ENCODE measurements at regions not wholly inside any gene's neighbourhood (a gene's known extent, or its start where the extent isn't known, plus 50 kb on each side); places are given as distances from the start of the nearest gene placed in this dataset.

DNA sequence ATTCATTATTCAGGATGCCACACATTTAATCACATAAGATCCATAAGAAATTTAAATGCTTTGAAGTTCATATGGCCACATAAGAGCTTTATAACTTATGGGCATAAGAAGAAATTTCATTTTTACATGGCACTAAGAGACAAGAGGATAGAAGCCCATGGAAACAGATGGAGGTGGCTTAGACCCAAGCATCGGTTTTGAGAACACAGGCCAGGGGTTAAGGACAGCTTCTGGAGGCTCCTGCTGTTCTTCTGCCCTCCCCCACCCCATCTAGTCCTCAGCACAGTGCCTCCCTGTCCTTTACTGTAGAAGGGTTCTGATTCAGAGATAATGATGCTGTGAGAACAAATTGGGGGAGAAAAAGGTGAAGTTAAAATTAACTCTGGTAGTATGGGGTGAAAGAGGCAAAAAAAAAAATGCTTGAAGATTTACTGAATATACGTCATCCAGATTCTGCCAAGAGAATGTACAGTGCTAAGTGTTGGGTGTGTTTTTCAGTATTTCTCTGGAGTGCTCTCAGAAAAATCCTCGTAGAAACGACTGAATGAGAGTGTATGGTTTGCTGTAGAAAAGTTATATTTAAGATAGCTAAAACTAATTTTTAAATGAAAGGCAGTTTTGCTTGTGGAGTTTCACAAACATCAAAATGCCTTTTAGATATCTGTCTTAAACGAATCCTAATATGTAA lies 539.7 kb downstream of the QKI start (continued):
- TF ChIP-seq, protein P1, sequence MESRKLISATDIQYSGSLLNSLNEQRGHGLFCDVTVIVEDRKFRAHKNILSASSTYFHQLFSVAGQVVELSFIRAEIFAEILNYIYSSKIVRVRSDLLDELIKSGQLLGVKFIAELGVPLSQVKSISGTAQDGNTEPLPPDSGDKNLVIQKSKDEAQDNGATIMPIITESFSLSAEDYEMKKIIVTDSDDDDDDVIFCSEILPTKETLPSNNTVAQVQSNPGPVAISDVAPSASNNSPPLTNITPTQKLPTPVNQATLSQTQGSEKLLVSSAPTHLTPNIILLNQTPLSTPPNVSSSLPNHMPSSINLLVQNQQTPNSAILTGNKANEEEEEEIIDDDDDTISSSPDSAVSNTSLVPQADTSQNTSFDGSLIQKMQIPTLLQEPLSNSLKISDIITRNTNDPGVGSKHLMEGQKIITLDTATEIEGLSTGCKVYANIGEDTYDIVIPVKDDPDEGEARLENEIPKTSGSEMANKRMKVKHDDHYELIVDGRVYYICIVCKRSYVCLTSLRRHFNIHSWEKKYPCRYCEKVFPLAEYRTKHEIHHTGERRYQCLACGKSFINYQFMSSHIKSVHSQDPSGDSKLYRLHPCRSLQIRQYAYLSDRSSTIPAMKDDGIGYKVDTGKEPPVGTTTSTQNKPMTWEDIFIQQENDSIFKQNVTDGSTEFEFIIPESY (IDR thresholded peaks at IDR 0.05; ENCODE audit: extremely low read depth, insufficient replicate concordance, low read length), result no peak

DNA sequence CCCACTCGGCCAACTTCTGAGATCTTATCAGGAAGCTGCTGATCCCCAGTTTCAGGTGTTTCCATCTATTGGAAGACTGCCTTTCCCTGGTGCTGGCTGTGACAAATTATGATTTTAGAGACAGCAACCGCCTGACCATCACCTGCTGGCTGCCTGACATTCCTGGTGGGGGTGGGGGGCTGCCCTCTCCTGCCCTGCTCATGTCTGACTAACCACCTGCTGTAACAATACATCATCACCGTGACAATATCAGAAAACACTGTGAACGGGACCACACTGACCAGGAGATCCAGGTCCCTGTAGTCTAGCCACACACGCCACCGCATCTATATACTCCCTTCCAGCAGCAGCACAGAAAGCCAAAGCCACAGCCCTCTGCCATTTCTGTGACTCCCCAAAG lies 537.5 kb downstream of the QKI start:
- ChIA-PET CTCF (no interaction called here), POLR2A (no interaction called here), RAD21 (ENCODE audit: low non-redundant PET in 1 of 2, low total read pairs in 2 of 2, uncharacterized antibody in 2 of 2, unreplicated experiment in 2 of 2) (no interaction called here)
- Histone ChIP-seq H3K27ac (ENCODE audit: low read depth, low read length) (no peak overlapping the region), H3K4me2 (ENCODE audit: low read length) (no peak overlapping the region), H3K9ac (ENCODE audit: low read length) (no peak overlapping the region), H3K9me2 (ENCODE audit: insufficient read depth) (no peaks in the 10 kb centered on the region), H3K4me1 (ENCODE audit: control insufficient read depth in 1 of 2, insufficient read depth in 2 of 2, low read length in 2 of 2) (no peaks in the 10 kb centered on the region), H3K79me2 (ENCODE audit: insufficient read depth, low read length) (no peaks in the 10 kb centered on the region), H3K4me3 (replicated peaks in 1 of 2; ENCODE audit: low read depth in 1 of 2, low read length in 2 of 2) (no peak overlapping the region), H3K9me3 (ENCODE audit: control insufficient read depth in 1 of 2, insufficient read depth in 1 of 2, low read depth in 1 of 2, low read length in 2 of 2) (0 out of 4 replicates have a peak, but pooled peaks cover 0 to 3% of the 10 kb centered on the region in 2 experiments), H2AFZ (ENCODE audit: low read depth, low read length, poor library complexity, severe bottlenecking) (no peak overlapping the region), H4K20me1 (ENCODE audit: insufficient read depth) (no peaks in the 10 kb centered on the region), H3K36me3 (ENCODE audit: control insufficient read depth in 1 of 2, insufficient read depth in 2 of 2, low read length in 2 of 2) (no peaks in the 10 kb centered on the region), H3K27me3 (ENCODE audit: insufficient read depth, low read length) (no peaks in the 10 kb centered on the region)
- intact Hi-C loops (cut with micrococcal nuclease), result loop anchor here (10.0 kb wide), 1 partner anchor 397 kb away; no protein-coding TSS in a partner anchor
- ATAC-seq (no peak), DNase-seq (ENCODE audit: low read depth, low spot score) (no peak)
- BruUV-seq (replicated peaks), result no TSS peak
- TF ChIP-seq YY1 (IDR thresholded peaks at IDR 0.05; ENCODE audit: extremely low read depth, insufficient replicate concordance, low read depth, low read length) (no peak), TCF7L2 (IDR thresholded peaks at IDR 0.05; ENCODE audit: borderline replicate concordance, extremely low read depth, insufficient read depth, insufficient read length) (no peak), EZH2phosphoT487 (IDR thresholded peaks at IDR 0.05; ENCODE audit: borderline replicate concordance) (no peak), POLR2AphosphoS5 (IDR thresholded peaks at IDR 0.05; ENCODE audit: low read depth, low read length) (no peak), CBX3 (IDR thresholded peaks at IDR 0.05; ENCODE audit: low read depth) (no peak), EGR1 (IDR thresholded peaks at IDR 0.05; ENCODE audit: low read depth) (no peak), SP1 (IDR thresholded peaks at IDR 0.05; ENCODE audit: low read depth) (no peak), EZH2 (IDR thresholded peaks at IDR 0.05) (no peak), FOSL1 (IDR thresholded peaks at IDR 0.05; ENCODE audit: low read depth) (no peak), SRF (IDR thresholded peaks at IDR 0.05; ENCODE audit: low read depth) (no peak), POLR2A (IDR thresholded peaks at IDR 0.05; ENCODE audit: borderline replicate concordance, extremely low read depth, insufficient read depth, insufficient read length) (no peak), RAD21 (IDR thresholded peaks at IDR 0.05; ENCODE audit: low read depth) (no peak), CEBPB (IDR thresholded peaks at IDR 0.05; ENCODE audit: low read depth) (no peak), JUND (IDR thresholded peaks at IDR 0.05) (no peak)
- TF ChIP-seq, protein P2, sequence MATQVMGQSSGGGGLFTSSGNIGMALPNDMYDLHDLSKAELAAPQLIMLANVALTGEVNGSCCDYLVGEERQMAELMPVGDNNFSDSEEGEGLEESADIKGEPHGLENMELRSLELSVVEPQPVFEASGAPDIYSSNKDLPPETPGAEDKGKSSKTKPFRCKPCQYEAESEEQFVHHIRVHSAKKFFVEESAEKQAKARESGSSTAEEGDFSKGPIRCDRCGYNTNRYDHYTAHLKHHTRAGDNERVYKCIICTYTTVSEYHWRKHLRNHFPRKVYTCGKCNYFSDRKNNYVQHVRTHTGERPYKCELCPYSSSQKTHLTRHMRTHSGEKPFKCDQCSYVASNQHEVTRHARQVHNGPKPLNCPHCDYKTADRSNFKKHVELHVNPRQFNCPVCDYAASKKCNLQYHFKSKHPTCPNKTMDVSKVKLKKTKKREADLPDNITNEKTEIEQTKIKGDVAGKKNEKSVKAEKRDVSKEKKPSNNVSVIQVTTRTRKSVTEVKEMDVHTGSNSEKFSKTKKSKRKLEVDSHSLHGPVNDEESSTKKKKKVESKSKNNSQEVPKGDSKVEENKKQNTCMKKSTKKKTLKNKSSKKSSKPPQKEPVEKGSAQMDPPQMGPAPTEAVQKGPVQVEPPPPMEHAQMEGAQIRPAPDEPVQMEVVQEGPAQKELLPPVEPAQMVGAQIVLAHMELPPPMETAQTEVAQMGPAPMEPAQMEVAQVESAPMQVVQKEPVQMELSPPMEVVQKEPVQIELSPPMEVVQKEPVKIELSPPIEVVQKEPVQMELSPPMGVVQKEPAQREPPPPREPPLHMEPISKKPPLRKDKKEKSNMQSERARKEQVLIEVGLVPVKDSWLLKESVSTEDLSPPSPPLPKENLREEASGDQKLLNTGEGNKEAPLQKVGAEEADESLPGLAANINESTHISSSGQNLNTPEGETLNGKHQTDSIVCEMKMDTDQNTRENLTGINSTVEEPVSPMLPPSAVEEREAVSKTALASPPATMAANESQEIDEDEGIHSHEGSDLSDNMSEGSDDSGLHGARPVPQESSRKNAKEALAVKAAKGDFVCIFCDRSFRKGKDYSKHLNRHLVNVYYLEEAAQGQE (IDR thresholded peaks at IDR 0.05; ENCODE audit: low read depth), result no peak
- TF ChIP-seq, protein P3, sequence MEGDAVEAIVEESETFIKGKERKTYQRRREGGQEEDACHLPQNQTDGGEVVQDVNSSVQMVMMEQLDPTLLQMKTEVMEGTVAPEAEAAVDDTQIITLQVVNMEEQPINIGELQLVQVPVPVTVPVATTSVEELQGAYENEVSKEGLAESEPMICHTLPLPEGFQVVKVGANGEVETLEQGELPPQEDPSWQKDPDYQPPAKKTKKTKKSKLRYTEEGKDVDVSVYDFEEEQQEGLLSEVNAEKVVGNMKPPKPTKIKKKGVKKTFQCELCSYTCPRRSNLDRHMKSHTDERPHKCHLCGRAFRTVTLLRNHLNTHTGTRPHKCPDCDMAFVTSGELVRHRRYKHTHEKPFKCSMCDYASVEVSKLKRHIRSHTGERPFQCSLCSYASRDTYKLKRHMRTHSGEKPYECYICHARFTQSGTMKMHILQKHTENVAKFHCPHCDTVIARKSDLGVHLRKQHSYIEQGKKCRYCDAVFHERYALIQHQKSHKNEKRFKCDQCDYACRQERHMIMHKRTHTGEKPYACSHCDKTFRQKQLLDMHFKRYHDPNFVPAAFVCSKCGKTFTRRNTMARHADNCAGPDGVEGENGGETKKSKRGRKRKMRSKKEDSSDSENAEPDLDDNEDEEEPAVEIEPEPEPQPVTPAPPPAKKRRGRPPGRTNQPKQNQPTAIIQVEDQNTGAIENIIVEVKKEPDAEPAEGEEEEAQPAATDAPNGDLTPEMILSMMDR (IDR thresholded peaks at IDR 0.05 in 2 of 3, conservative IDR thresholded peaks at IDR 0.05 in 1 of 3; ENCODE audit: borderline replicate concordance in 1 of 3, insufficient read depth in 1 of 3, low read depth in 2 of 3, low read length in 2 of 3), result no peak
- TF ChIP-seq, protein P4, sequence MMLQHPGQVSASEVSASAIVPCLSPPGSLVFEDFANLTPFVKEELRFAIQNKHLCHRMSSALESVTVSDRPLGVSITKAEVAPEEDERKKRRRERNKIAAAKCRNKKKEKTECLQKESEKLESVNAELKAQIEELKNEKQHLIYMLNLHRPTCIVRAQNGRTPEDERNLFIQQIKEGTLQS (IDR thresholded peaks at IDR 0.05), result no peak
